Ishikawa (cell line): ENCODE measurements at regions not wholly inside any gene's neighbourhood (a gene's known extent, or its start where the extent isn't known, plus 50 kb on each side); places are given as distances from the start of the nearest gene placed in this dataset.

ENCODE experiments used
- CEBPB ChIP-seq: IDR thresholded peaks from 2 replicates; pipeline ENCODE4 v1.6.1; 2012
- CREB1 ChIP-seq: IDR thresholded peaks from 2 replicates; pipeline ENCODE4 v1.6.1; 2012; ENCODE audit warnings: low read depth
- EGR1 ChIP-seq: IDR thresholded peaks from 2 replicates; pipeline ENCODE4 v1.6.1; 2012
- EP300 ChIP-seq: IDR thresholded peaks from 2 replicates; pipeline ENCODE4 v1.6.1; 2012; ENCODE audit warnings: borderline replicate concordance
- FOXM1 ChIP-seq: IDR thresholded peaks from 2 replicates; pipeline ENCODE4 v1.6.1; 2012; ENCODE audit warnings: low read depth, borderline replicate concordance
- MAX ChIP-seq: IDR thresholded peaks from 2 replicates; pipeline ENCODE4 v1.6.1; 2012
- NFIC ChIP-seq: IDR thresholded peaks from 2 replicates; pipeline ENCODE4 v1.6.1; 2012
- RAD21 ChIP-seq: IDR thresholded peaks from 2 replicates; pipeline ENCODE4 v1.6.1; 2012; ENCODE audit warnings: low read depth
- REST ChIP-seq: IDR thresholded peaks from 2 replicates; pipeline ENCODE4 v1.6.1; 2012; ENCODE audit warnings: low read depth, mild to moderate bottlenecking
- TAF1 ChIP-seq: IDR thresholded peaks from 2 replicates; pipeline ENCODE4 v1.6.1; 2012; ENCODE audit warnings: low read depth, mild to moderate bottlenecking
- TCF12 ChIP-seq: IDR thresholded peaks from 2 replicates; pipeline ENCODE4 v1.6.1; 2012; ENCODE audit warnings: low read depth
- TEAD4 ChIP-seq: IDR thresholded peaks from 2 replicates; pipeline ENCODE4 v1.6.1; 2012
- USF1 ChIP-seq: IDR thresholded peaks from 2 replicates; pipeline ENCODE4 v1.6.1; 2012
- YY1 ChIP-seq: IDR thresholded peaks from 2 replicates; pipeline ENCODE4 v1.6.1; 2012; ENCODE audit warnings: low read depth
- ZBTB7A ChIP-seq: IDR thresholded peaks from 2 replicates; pipeline ENCODE4 v1.6.1; 2012; ENCODE audit warnings: low read depth

- TF ChIP-seq TCF12 (no peak), ZBTB7A (no peak), USF1 (no peak), YY1 (no peak), NFIC (no peak), REST (no peak), EGR1 (no peak), CEBPB (no peak), EP300 (no peak), TAF1 (no peak), CREB1 (no peak)
Measured at GRCh38 chr12:84704856-84705255, 207.7 kb downstream of the SLC6A15 start.

DNA sequence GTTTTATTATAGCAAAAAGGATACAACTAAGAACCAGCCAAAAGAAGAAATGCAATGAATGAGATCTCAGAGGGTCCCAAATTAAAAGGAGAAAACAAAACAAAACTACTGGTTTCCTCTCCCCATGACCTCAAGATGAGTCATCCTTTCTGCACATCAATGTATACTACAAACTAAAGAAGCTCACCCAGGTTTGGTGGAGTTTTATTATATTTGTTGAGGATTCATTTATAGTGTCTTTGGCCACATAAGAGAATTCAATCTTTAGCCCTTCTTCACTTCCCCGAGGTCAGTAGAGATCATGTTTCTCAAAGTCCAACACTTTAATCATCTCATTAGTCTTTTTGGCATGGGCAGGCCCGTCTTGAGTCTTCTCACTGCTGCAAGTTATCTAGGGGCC, 210.6 kb downstream of the SLC6A15 start:
- TF ChIP-seq TAF1 (no peak), USF1 (no peak), TEAD4 (no peak), NFIC (no peak), CEBPB (no peak), TCF12 (no peak), FOXM1 (no peak), ZBTB7A (no peak), RAD21 (no peak), YY1 (no peak), MAX (no peak), CREB1 (no peak), EP300 (no peak), REST (no peak), EGR1 (no peak)

GRCh38 chr12:84701041-84701440, 211.6 kb downstream of the SLC6A15 start:
- TF ChIP-seq ZBTB7A, result no peak
- no peak for TF ChIP-seq CREB1
- TF ChIP-seq USF1, result no peak
- TF ChIP-seq CEBPB, result no peak
- TF ChIP-seq YY1, result no peak
- no peak for TF ChIP-seq MAX
- no peak for TF ChIP-seq FOXM1
- no peak for TF ChIP-seq TCF12

- no peak for TF ChIP-seq RAD21
- TF ChIP-seq TAF1, result no peak
- no peak for TF ChIP-seq EP300
- TF ChIP-seq REST, result no peak
- no peak for TF ChIP-seq NFIC
- TF ChIP-seq FOXM1, result no peak
- TF ChIP-seq CEBPB, result no peak
- no peak for TF ChIP-seq TCF12
- TF ChIP-seq ZBTB7A, result no peak
- no peak for TF ChIP-seq YY1
- no peak for TF ChIP-seq USF1
- no peak for TF ChIP-seq TEAD4
- no peak for TF ChIP-seq CREB1
- no peak for TF ChIP-seq MAX
- no peak for TF ChIP-seq EGR1
Measured at GRCh38 chr12:84698576-84699333, 213.8 kb downstream of the SLC6A15 start.
